ENCODE measurements at regions not wholly inside any gene's neighbourhood (a gene's known extent, or its start where the extent isn't known, plus 50 kb on each side); places are given as distances from the start of the nearest gene placed in this dataset.

DNA sequence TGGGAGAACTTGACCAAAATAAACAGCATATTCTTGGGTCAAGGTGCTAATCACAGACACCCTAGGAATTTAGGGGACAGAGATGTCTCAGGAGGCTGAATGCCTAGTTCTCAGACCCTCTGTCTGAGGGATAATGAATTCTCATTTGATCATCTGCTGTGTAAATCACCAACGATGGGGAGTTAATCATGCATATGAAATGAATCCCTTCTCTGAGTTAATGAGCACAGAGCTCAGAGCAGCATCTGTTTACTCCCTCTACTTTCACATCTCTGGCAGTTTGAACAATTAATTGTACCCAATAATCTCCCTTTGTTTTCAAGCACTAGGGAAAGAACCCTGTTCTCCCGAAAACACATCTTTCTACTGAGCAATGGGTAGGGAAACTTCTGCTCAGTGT lies 129.4 kb upstream of the SRRM4 start:
- Histone ChIP-seq H3K27ac (ENCODE audit: extremely low read depth, low read depth, low read length) (no peak overlapping the region), H2AFZ (ENCODE audit: low read depth, low read length) (no peak overlapping the region), H4K20me1 (replicated peaks; ENCODE audit: control insufficient read depth, insufficient read depth, low read length) (no peaks in the 10 kb centered on the region), H3K9me1 (ENCODE audit: control insufficient read depth, insufficient read depth, low read length) (no peaks in the 10 kb centered on the region), H3K4me3 (no peak overlapping the region), H3K4me1 (replicated peaks in 1 of 2; ENCODE audit: control insufficient read depth in 2 of 2, insufficient read depth in 2 of 2, low read length in 2 of 2) (no peaks in the 10 kb centered on the region), H3K9ac (ENCODE audit: insufficient read depth in 1 of 2, low read depth in 2 of 2, low read length in 2 of 2) (no peak overlapping the region), H3K9me3 (replicated peaks; ENCODE audit: control insufficient read depth, insufficient read depth, low read depth, low read length) (no peaks in the 10 kb centered on the region), H3K36me3 (ENCODE audit: control insufficient read depth, insufficient read depth, low read length) (no peaks in the 10 kb centered on the region), H3K79me2 (ENCODE audit: control insufficient read depth, insufficient read depth, low read length) (no peaks in the 10 kb centered on the region), H3K4me2 (ENCODE audit: insufficient read depth, low read length) (no peak overlapping the region), H3K27me3 (ENCODE audit: control insufficient read depth in 2 of 2, insufficient read depth in 2 of 2, low read length in 2 of 2) (no peaks in the 10 kb centered on the region)
- ATAC-seq: no peak
- POLR2A ChIA-PET: no interaction called here
- no peak for FAIRE-seq
- in situ Hi-C loops (cut with MboI): no loop called here
- intact Hi-C loops (cut with micrococcal nuclease): loop anchor here (10.0 kb wide), 1 partner anchor 447 kb away; no protein-coding TSS in a partner anchor
- WGBS (ENCODE audit: insufficient coverage, low coverage, missing lambda C conversion rate): 3% methylated on average over 2 of the region's 2 CpGs
- no peak for DNase-seq (ENCODE audit: extremely low read depth in 1 of 4, low spot score in 3 of 4)
- CTCF ChIA-PET (ENCODE audit: low intra/inter-chr PET ratio): no interaction called here
- no TSS peak for BruUV-seq (replicated peaks)
- TF ChIP-seq ZSCAN29 (IDR thresholded peaks at IDR 0.05): no peak
- no peak for TF ChIP-seq MBD2 (IDR thresholded peaks at IDR 0.05; ENCODE audit: borderline replicate concordance, low read depth)
- TF ChIP-seq LCOR (CRISPR knock-in tag; IDR thresholded peaks at IDR 0.05): no peak
- TF ChIP-seq KLF1 (tag; IDR thresholded peaks at IDR 0.05): no peak
- no peak for TF ChIP-seq HBP1 (CRISPR knock-in tag; IDR thresholded peaks at IDR 0.05)
- no peak for TF ChIP-seq HMG20B (CRISPR knock-in tag; IDR thresholded peaks at IDR 0.05)
- TF ChIP-seq, protein P1, sequence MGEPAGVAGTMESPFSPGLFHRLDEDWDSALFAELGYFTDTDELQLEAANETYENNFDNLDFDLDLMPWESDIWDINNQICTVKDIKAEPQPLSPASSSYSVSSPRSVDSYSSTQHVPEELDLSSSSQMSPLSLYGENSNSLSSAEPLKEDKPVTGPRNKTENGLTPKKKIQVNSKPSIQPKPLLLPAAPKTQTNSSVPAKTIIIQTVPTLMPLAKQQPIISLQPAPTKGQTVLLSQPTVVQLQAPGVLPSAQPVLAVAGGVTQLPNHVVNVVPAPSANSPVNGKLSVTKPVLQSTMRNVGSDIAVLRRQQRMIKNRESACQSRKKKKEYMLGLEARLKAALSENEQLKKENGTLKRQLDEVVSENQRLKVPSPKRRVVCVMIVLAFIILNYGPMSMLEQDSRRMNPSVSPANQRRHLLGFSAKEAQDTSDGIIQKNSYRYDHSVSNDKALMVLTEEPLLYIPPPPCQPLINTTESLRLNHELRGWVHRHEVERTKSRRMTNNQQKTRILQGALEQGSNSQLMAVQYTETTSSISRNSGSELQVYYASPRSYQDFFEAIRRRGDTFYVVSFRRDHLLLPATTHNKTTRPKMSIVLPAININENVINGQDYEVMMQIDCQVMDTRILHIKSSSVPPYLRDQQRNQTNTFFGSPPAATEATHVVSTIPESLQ (CRISPR knock-in tag; IDR thresholded peaks at IDR 0.05): no peak
- TF ChIP-seq, protein P2, sequence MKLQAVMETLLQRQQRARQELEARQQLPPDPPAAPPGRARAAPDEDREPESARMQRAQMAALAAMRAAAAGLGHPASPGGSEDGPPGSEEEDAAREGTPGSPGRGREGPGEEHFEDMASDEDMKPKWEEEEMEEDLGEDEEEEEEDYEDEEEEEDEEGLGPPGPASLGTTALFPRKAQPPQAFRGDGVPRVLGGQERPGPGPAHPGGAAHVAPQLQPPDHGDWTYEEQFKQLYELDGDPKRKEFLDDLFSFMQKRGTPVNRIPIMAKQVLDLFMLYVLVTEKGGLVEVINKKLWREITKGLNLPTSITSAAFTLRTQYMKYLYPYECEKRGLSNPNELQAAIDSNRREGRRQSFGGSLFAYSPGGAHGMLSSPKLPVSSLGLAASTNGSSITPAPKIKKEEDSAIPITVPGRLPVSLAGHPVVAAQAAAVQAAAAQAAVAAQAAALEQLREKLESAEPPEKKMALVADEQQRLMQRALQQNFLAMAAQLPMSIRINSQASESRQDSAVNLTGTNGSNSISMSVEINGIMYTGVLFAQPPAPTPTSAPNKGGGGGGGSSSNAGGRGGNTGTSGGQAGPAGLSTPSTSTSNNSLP (IDR thresholded peaks at IDR 0.05; ENCODE audit: borderline replicate concordance, low read depth, low read length): no peak
- TF ChIP-seq, protein P3, sequence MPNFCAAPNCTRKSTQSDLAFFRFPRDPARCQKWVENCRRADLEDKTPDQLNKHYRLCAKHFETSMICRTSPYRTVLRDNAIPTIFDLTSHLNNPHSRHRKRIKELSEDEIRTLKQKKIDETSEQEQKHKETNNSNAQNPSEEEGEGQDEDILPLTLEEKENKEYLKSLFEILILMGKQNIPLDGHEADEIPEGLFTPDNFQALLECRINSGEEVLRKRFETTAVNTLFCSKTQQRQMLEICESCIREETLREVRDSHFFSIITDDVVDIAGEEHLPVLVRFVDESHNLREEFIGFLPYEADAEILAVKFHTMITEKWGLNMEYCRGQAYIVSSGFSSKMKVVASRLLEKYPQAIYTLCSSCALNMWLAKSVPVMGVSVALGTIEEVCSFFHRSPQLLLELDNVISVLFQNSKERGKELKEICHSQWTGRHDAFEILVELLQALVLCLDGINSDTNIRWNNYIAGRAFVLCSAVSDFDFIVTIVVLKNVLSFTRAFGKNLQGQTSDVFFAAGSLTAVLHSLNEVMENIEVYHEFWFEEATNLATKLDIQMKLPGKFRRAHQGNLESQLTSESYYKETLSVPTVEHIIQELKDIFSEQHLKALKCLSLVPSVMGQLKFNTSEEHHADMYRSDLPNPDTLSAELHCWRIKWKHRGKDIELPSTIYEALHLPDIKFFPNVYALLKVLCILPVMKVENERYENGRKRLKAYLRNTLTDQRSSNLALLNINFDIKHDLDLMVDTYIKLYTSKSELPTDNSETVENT (CRISPR knock-in tag; IDR thresholded peaks at IDR 0.05): no peak
- no peak for TF ChIP-seq DACH1 (IDR thresholded peaks at IDR 0.05; ENCODE audit: partially characterized antibody)
- TF ChIP-seq FOXJ3 (CRISPR knock-in tag; IDR thresholded peaks at IDR 0.05): no peak
- no peak for TF ChIP-seq TSHZ1 (CRISPR knock-in tag; IDR thresholded peaks at IDR 0.05)
- TF ChIP-seq LARP7 (IDR thresholded peaks at IDR 0.05): no peak
